SK-N-SH (cell line): ENCODE measurements at regions not wholly inside any gene's neighbourhood (a gene's known extent, or its start where the extent isn't known, plus 50 kb on each side); places are given as distances from the start of the nearest gene placed in this dataset.

ENCODE experiments used
- CTCF ChIP-seq: fragments of 200-600 bp; sonication (generic); IDR thresholded peaks from 2 replicates; pipeline ENCODE4 v1.6.1; 2017; ENCODE audit warnings: antibody characterized with exemption, mild to moderate bottlenecking, moderate library complexity
- GATA2 ChIP-seq: sonication (generic); formaldehyde crosslinking; IDR thresholded peaks from 2 replicates; pipeline ENCODE4 v1.5.0; 2020; ENCODE audit warnings: mild to moderate bottlenecking, missing genetic modification reagents

GRCh38 chr3:23650371-23651140 lies 155.2 kb upstream of the UBE2E1 start:
- TF ChIP-seq GATA2 (CRISPR knock-in tag) = no peak
- TF ChIP-seq CTCF = no peak
